ENCODE measurements at regions not wholly inside any gene's neighbourhood (a gene's known extent, or its start where the extent isn't known, plus 50 kb on each side); places are given as distances from the start of the nearest gene placed in this dataset.

- TF ChIP-seq, protein P1, sequence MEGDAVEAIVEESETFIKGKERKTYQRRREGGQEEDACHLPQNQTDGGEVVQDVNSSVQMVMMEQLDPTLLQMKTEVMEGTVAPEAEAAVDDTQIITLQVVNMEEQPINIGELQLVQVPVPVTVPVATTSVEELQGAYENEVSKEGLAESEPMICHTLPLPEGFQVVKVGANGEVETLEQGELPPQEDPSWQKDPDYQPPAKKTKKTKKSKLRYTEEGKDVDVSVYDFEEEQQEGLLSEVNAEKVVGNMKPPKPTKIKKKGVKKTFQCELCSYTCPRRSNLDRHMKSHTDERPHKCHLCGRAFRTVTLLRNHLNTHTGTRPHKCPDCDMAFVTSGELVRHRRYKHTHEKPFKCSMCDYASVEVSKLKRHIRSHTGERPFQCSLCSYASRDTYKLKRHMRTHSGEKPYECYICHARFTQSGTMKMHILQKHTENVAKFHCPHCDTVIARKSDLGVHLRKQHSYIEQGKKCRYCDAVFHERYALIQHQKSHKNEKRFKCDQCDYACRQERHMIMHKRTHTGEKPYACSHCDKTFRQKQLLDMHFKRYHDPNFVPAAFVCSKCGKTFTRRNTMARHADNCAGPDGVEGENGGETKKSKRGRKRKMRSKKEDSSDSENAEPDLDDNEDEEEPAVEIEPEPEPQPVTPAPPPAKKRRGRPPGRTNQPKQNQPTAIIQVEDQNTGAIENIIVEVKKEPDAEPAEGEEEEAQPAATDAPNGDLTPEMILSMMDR (IDR thresholded peaks at IDR 0.05; ENCODE audit: control extremely low read depth, extremely low read depth) = no peak
- no peaks in the 10 kb centered on the region for H3K9me3 ChIP-seq (ENCODE audit: control insufficient read depth in 4 of 4, insufficient read depth in 3 of 4, low read length in 3 of 4)
- ATAC-seq (ENCODE audit: insufficient read depth, low FRiP score) (no peak), DNase-seq (peak in 2 of 3 donors; percentile 66 to 83)
- no peak overlapping the region for H3K4me3 ChIP-seq
- no peaks in the 10 kb centered on the region for H3K36me3 ChIP-seq (ENCODE audit: control insufficient read depth in 4 of 4, insufficient read depth in 4 of 4, low read length in 4 of 4)
- no peak overlapping the region for H3K27ac ChIP-seq (ENCODE audit: low read depth in 1 of 2, low read length in 1 of 2)
- no peaks in the 10 kb centered on the region for H3K27me3 ChIP-seq (ENCODE audit: control insufficient read depth in 3 of 3, insufficient read depth in 3 of 3, low read length in 2 of 3)
- H3K4me1 ChIP-seq (ENCODE audit: control insufficient read depth in 5 of 5, insufficient read depth in 5 of 5, low read length in 5 of 5) = peaks cover 0 to 15% (median 0%) of the 10 kb centered on the region in 5 donors
- H3K9ac ChIP-seq (ENCODE audit: insufficient read depth in 1 of 2, low read length in 2 of 2) = no peak overlapping the region
- WGBS, 2 donors = 49 to 59% methylated on average over 4 of the region's 4 CpGs
Measured at GRCh38 chr19:31681121-31681520, 331.9 kb upstream of the TSHZ3 start.

GRCh38 chr19:31693131-31693932 is 344.1 kb upstream of the TSHZ3 start:
- peaks cover 0 to 6% (median 0%) of the 10 kb centered on the region in 4 donors for H3K9me3 ChIP-seq (ENCODE audit: control insufficient read depth in 4 of 4, insufficient read depth in 3 of 4, low read length in 3 of 4)
- H3K4me1 ChIP-seq (ENCODE audit: control insufficient read depth in 5 of 5, insufficient read depth in 5 of 5, low read length in 5 of 5) = peaks cover 0 to 11% (median 2%) of the 10 kb centered on the region in 5 donors
- 83 to 85% methylated on average over 14 of the region's 14 CpGs for WGBS, 2 donors
- no peak overlapping the region for H3K9ac ChIP-seq (ENCODE audit: insufficient read depth in 1 of 2, low read length in 2 of 2)
- ATAC-seq (ENCODE audit: insufficient read depth, low FRiP score) (no peak), DNase-seq (peak; percentile 62 to 80 (median 71))
- TF ChIP-seq, protein P1 (IDR thresholded peaks at IDR 0.05; ENCODE audit: control extremely low read depth, extremely low read depth) = no peak
- no peaks in the 10 kb centered on the region for H3K27me3 ChIP-seq (ENCODE audit: control insufficient read depth in 3 of 3, insufficient read depth in 3 of 3, low read length in 2 of 3)
- H3K27ac ChIP-seq (ENCODE audit: low read depth in 1 of 2, low read length in 1 of 2) = no peak overlapping the region
- no peaks in the 10 kb centered on the region for H3K36me3 ChIP-seq (ENCODE audit: control insufficient read depth in 4 of 4, insufficient read depth in 4 of 4, low read length in 4 of 4)
- no peak overlapping the region for H3K4me3 ChIP-seq

DNA sequence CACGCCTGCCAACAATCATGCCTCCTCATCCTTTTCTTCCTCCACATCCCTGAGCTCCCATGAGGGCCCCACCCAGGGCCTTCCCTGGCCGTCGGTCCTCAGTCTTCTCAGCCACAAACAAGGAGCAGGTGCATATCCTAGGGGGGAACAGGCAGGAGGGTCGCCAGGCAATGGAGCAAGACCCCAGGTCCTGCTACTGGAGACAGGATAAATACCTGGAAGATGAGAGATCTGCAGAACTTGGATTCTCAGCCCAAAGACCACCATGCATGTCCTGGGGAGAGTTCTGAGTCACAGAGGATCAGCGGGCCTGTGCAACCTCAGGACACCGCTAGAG is 344.7 kb upstream of the TSHZ3 start:
- WGBS, 2 donors = 81 to 85% methylated on average over 6 of the region's 6 CpGs
- TF ChIP-seq, protein P1 (IDR thresholded peaks at IDR 0.05; ENCODE audit: control extremely low read depth, extremely low read depth) = no peak
- Histone ChIP-seq H3K9me3 (ENCODE audit: control insufficient read depth in 4 of 4, insufficient read depth in 3 of 4, low read length in 3 of 4) (peaks cover 0 to 6% (median 0%) of the 10 kb centered on the region in 4 donors), H3K9ac (ENCODE audit: insufficient read depth in 1 of 2, low read length in 2 of 2) (no peak overlapping the region), H3K27me3 (ENCODE audit: control insufficient read depth in 3 of 3, insufficient read depth in 3 of 3, low read length in 2 of 3) (no peaks in the 10 kb centered on the region), H3K27ac (ENCODE audit: low read depth in 1 of 2, low read length in 1 of 2) (no peak overlapping the region), H3K4me1 (ENCODE audit: control insufficient read depth in 5 of 5, insufficient read depth in 5 of 5, low read length in 5 of 5) (peaks cover 0 to 14% (median 3%) of the 10 kb centered on the region in 5 donors), H3K4me3 (no peak overlapping the region), H3K36me3 (ENCODE audit: control insufficient read depth in 4 of 4, insufficient read depth in 4 of 4, low read length in 4 of 4) (no peaks in the 10 kb centered on the region)
- DNase-seq = no peak
- ATAC-seq (ENCODE audit: insufficient read depth, low FRiP score) = no peak

Data from lung (tissue), 11 donors.